BJ (cell line): ENCODE measurements at regions not wholly inside any gene's neighbourhood (a gene's known extent, or its start where the extent isn't known, plus 50 kb on each side); places are given as distances from the start of the nearest gene placed in this dataset.
"Not testable (repeated sequence)": the region's sequence is repeated elsewhere in the genome, so short reads cannot be mapped to it uniquely, and the experiment has no call there.

Experiments used
- CTCF ChIA-PET: fragments of 350-600 bp; formaldehyde crosslinking; extraction: SDS; loops from one replicate; lab custom pipeline; 2021; ENCODE audit warnings: antibody characterized with exemption, inconsistent platforms; lab: Yijun Ruan, JAX
- POLR2A ChIA-PET: fragments of 300-600 bp; sonication (Branson Sonifier 250); formaldehyde crosslinking; extraction: SDS; loops from one replicate; lab custom pipeline; 2021; ENCODE audit warnings: antibody characterized with exemption; lab: Charles Lee
- DNase-seq: peaks from one replicate; pipeline ENCODE4 v3.0.0-alpha.2; 2011; ENCODE audit warnings: low read depth
- H3K27me3 ChIP-seq: 2 replicates; pipeline ENCODE4 v1.6.0; 2011; ENCODE audit warnings: low read length; ENCODE audit not compliant: control insufficient read depth, insufficient read depth
- H3K36me3 ChIP-seq: 2 replicates; pipeline ENCODE4 v1.5.1; 2011; ENCODE audit warnings: low read length; ENCODE audit not compliant: control insufficient read depth, insufficient read depth
- H3K4me3 ChIP-seq: 2 replicates; pipeline ENCODE4 v1.5.1; 2011; ENCODE audit warnings: low read depth, mild to moderate bottlenecking, control low read depth, low read length
- CTCF ChIP-seq: IDR thresholded peaks from 2 replicates; pipeline ENCODE4 v1.5.1; 2011; ENCODE audit warnings: low read depth, mild to moderate bottlenecking, control low read depth, inconsistent platforms, low read length, moderate library complexity; ENCODE audit not compliant: insufficient read depth

GRCh38 chr3:140777631-140778233, 99.9 kb downstream of the TRIM42 start:
- no peak overlapping the region for H3K4me3 ChIP-seq
- ChIA-PET CTCF (no interaction called here), POLR2A (no interaction called here)
- no peak for DNase-seq
- no peaks in the 10 kb centered on the region for H3K36me3 ChIP-seq
- TF ChIP-seq CTCF, result no peak
- H3K27me3 ChIP-seq, result no peaks in the 10 kb centered on the region

- CTCF ChIA-PET, result no interaction called here
- DNase-seq, result no peak
- Histone ChIP-seq H3K27me3 (no peaks in the 10 kb centered on the region), H3K36me3 (no peaks in the 10 kb centered on the region), H3K4me3 (no peak overlapping the region)
- POLR2A ChIA-PET, result no interaction called here
- no peak for TF ChIP-seq CTCF
These were observed 113.5 kb downstream of the TRIM42 start for GRCh38 chr3:140791368-140791767.

GRCh38 chr3:140794507-140794906, 116.6 kb downstream of the TRIM42 start:
- no peak for DNase-seq
- Histone ChIP-seq H3K4me3 (no peak overlapping the region), H3K36me3 (no peaks in the 10 kb centered on the region), H3K27me3 (no peaks in the 10 kb centered on the region)
- ChIA-PET CTCF (no interaction called here), POLR2A (no interaction called here)
- TF ChIP-seq CTCF, result no peak

GRCh38 chr3:140802898-140803297, 125.0 kb downstream of the TRIM42 start:
- DNase-seq, H3K27me3 ChIP-seq, POLR2A ChIA-PET, H3K4me3 ChIP-seq, CTCF ChIA-PET, H3K36me3 ChIP-seq: not testable (repeated sequence)

GRCh38 chr3:140809316-140809715, 131.5 kb downstream of the TRIM42 start:
- H3K36me3 ChIP-seq, result no peaks in the 10 kb centered on the region
- POLR2A ChIA-PET, result no interaction called here
- DNase-seq, result no peak
- H3K27me3 ChIP-seq, result no peaks in the 10 kb centered on the region
- no peak overlapping the region for H3K4me3 ChIP-seq
- CTCF ChIA-PET, result no interaction called here
- TF ChIP-seq CTCF, result no peak

GRCh38 chr3:140816372-140817195, 125.1 kb upstream of the SLC25A36 start:
- POLR2A ChIA-PET, result no interaction called here

More at GRCh38 chr3:140816372-140817195, 125.1 kb upstream of the SLC25A36 start:
- no peak for DNase-seq
- no peak for TF ChIP-seq CTCF
- H3K4me3 ChIP-seq, result no peak overlapping the region
- CTCF ChIA-PET, result interaction anchor here (0.6 kb wide), 1 partner anchor 9 kb away, joined by 5 read pairs; no protein-coding TSS in a partner anchor
- H3K27me3 ChIP-seq, result no peaks in the 10 kb centered on the region
- no peaks in the 10 kb centered on the region for H3K36me3 ChIP-seq
